CD4-positive, alpha-beta T cell treated with Interleukin-15 for 4 hours (primary cell): ENCODE measurements at regions not wholly inside any gene's neighbourhood (a gene's known extent, or its start where the extent isn't known, plus 50 kb on each side); places are given as distances from the start of the nearest gene placed in this dataset.
A peak's percentile ranks its signal among the peaks of the same experiment; 100 is the strongest.

Experiments used
- DNase-seq: peaks from one replicate; pipeline ENCODE4 v3.0.0-alpha.2; 2020; ENCODE audit warnings: low spot score

- no peak for DNase-seq
Observed at GRCh38 chr14:49527221-49527620, 59.0 kb downstream of the RPS29 start.

DNA sequence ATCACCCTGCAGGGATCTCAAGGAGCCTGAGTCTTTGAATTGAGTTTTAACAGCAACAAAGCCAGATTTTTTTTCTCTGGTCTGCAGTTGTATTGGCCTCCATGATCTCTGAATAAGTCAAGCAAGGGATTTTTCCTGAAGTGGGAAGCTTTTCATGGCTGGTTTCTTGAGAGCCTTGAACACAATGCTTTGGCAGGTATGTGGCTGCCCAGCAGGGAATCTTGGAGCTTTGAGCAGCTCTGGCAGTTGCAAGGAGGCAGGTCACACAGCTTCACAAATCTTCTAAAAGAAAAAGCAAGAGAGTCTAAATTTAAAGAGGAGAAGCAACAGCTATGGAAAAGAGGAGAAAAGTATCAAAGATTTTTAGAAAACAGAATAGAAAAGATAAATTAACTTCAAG, 60.1 kb downstream of the RPS29 start:
- no peak for DNase-seq

DNA sequence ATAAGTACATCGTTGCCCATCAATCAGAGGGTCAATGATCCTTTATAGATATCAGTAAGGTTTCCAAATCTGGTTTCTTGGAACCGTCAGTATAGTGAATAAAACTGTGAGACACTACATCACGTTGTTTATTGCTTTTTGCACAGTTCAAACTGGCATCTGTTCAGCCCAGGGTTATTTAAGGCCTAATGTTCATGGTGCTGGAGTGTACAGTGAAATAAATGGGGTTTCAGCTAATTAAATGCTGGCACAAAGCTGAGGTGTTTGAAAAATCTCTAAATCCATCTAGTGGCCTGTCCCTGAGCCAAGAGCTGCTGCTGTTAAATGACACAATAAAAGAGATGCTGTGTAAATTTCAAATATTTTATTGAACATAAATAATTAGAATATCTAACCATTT, 69.9 kb downstream of the RPS29 start:
- no peak for DNase-seq

DNA sequence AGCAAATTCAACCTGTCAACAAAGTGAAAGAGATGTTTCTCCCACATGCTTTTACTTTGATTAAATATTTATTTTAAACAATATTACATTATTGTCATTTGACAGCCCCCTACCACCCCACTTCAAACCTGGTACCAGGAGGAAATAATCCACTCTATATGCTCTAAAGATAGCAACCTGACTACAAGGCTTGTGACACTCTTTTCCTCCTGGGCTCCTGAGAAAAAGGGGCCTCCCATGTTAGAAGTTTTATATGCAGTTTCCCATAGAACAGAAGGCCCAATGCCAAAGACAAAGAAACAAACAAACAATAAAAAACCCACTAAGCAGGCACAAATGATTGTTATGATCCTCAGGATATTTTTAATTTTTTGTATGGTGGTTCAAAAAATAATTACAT, 73.6 kb downstream of the RPS29 start:
- DNase-seq = no peak

GRCh38 chr14:49512147-49512551, 74.0 kb downstream of the RPS29 start:
- DNase-seq = no peak

DNA sequence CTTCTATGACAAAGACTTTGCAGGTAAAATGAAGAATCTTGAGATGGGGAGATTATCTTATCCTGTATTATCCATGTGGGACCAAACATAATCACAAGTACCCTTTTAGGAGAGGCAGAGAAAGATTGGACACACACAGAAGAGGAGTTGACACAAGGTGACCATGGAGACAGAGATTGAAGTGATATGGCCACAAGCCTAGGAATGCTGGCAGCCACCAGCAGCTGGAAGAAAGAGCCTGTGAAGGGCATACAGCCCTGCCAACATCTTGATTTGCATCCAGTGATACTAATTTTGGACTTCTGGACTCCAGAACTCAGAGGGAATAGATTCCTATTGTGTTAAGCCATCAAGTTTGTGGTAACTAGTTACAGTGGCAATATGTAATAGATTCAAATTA, 78.1 kb downstream of the RPS29 start:
- DNase-seq = no peak

- DNase-seq = no peak
Observed at GRCh38 chr14:49506650-49507049, 79.5 kb downstream of the RPS29 start.

- no peak for DNase-seq
Observed at GRCh38 chr14:49505041-49505766, 81.0 kb downstream of the RPS29 start.

DNA sequence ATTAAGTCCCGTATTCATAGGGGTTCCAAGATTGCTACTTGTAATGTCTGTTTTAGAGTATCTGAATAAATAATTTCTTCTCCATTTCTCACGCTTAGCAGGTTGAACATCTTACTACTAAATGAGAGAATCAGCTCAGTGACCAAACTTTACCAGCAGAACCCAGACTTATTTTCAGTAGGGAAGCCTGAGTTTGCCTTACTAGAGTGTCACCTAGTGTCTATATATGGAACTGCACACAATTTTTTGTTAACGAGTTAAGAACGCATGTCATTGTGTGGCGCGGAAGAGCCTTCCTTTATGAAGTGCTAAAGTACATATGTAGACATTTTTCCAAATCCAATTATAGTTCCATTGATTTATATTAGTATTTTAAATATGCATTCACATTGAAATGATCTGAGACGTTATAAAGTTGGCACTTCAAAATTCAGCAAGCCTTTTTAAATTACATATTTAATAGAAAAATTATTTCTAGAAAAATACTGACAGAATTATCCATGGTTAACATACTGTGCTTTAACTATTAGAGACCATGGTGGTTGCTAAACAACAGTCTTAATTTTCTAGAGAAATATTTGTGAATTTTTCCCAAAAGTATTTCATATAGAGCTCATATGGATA, 88.3 kb downstream of the RPS29 start:
- peak; percentile 57 for DNase-seq

DNA sequence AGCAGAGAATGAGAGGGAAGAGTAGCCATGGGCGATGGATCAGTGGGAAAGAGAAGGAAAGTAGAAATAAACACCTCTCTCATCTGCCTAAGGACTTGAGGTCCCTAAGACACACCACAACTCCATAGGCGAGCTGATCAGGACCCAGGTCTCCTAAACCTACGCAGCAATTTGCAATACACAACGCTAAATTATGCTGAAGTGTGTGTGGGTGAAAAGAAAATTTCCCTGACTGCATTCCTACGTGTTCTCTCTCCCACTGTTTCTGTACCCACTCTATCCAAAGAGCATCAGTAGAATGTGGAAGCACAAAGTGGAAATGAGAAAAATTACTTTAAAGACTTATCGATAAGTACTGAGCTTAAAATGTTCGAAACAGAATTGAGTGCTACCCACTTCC, 88.9 kb downstream of the RPS29 start:
- no peak for DNase-seq

DNA sequence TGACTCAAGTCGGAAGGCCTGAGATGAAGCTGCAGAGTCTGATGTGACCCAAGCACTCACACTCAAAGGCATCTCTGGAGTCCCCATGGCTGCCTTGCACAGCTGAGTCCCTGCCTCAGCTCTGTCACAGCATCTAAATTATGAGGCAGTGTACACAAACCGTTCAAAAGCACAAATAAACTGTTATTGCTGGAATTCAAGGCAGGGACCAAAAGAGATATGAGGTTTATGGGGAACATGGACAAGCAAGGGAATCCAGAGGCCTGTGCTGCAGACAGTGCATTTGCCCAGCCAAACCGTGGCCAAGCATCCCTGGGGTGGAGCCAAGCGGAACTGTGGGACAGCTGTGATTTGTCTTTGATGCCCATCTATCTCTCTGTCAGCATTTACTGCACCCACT, 91.3 kb downstream of the RPS29 start:
- DNase-seq = no peak

GRCh38 chr14:49493557-49493956, 92.6 kb downstream of the RPS29 start:
- DNase-seq = no peak

DNA sequence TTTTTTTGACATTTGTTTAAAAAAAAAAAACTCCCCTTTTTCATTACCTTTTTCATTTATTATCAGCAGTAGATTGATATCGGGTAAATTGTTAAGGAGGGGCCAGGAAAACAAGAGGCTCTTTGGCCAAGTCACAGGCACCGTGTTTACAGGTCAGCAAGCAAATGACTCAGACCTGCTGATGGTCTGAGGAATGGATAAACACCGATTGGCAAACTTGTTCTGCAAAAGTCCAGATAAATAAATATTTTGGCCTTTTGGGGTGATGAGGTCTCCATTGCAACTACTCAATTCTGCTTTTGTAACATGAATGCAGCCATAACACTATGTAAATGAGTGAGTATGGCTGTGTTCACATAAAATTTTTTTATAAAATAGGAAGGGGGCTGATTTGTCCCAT, 94.0 kb downstream of the RPS29 start:
- DNase-seq = no peak

- DNase-seq = no peak
Observed at GRCh38 chr14:49489341-49489740, 96.8 kb downstream of the RPS29 start.

GRCh38 chr14:49487238-49487637, 98.9 kb downstream of the RPS29 start:
- no peak for DNase-seq

- DNase-seq = no peak
Observed at GRCh38 chr14:49485290-49485689, 100.9 kb downstream of the RPS29 start.

DNA sequence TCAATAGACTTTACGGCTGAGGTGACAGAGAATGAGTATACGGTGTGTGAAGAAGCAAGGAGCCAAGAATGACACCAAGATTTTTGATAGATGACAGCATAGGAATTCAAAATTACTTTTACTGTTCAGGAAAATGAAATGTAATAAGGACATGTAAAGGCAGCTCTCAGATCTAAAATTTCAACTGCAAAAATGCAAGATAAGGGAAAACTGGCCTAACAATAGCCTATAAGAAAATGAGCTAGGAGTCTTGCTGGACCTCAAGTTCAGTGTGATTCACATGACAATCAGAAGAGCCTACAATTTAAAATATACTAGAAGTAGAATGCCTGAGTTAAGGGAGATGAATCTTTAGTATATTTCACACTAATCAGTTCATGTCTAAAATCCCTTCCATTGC, 102.0 kb downstream of the RPS29 start:
- DNase-seq = no peak

DNA sequence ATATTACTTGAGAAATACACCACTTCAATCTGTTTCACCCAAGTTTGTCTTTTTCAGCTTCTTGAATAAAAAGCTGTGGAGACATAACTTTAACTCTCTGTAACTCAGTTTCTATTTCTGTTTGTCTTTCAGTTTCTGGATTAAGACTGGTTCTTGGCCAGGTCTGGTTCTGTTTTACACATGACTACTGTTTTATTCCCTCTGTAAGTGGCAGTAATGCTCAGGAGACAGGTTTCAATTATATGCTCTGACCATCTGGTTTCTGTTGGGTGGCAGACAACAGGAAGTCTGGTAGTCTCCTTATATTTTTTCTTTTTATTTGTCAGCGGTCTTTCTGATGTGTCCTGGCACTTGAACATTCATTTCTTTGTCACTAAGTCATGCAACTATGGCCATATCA, 102.9 kb downstream of the RPS29 start:
- no peak for DNase-seq

- DNase-seq = no peak
Observed at GRCh38 chr14:49480979-49481498, 105.1 kb downstream of the RPS29 start.

DNA sequence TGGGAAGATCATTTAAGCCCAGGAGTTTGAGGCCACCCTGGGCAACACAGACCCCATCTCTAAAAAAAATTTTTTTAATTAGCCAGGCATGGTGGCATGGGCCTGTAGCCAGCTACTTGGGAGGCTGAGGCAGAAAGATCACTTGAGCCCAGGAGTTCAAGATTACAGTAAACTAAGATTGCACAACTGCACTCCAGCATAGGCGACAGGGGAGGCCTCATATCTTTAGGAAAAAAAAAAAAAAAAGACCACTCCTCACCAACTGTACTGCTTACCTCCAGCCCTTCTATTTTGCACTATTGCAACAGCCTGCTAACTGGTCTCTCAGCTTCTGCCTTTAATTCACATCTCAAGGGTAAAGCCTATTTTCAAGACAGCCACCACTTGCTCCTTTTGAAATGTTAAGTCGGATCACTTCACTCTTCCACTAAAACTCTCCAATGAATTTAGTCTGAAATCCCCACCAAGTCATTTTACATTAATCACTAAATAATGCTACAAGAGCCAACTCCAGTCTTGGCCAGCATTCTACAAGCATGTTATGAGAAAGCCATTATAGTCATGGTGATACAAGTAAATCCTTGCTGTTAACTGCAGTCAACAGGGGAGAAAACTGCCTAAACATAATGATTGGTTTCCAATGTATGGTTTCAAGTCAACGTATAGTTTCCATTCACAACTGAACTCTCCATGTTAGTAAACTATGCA, 106.0 kb downstream of the RPS29 start:
- DNase-seq = no peak

GRCh38 chr14:49479432-49479831, 106.7 kb downstream of the RPS29 start:
- no peak for DNase-seq

GRCh38 chr14:49478784-49479183, 107.4 kb downstream of the RPS29 start:
- no peak for DNase-seq

GRCh38 chr14:49467091-49467490, 119.1 kb downstream of the RPS29 start:
- no peak for DNase-seq
